GM12878 (cell line): ENCODE measurements at regions not wholly inside any gene's neighbourhood (a gene's known extent, or its start where the extent isn't known, plus 50 kb on each side); places are given as distances from the start of the nearest gene placed in this dataset.

Experiments
- ATAC-seq: fragments of 200-7000 bp; cut with Tn5 transposase; 3 replicates; pipeline ENCODE4 v1.9.1; 2020; ENCODE audit warnings: mild to moderate bottlenecking, moderate library complexity
- BruUV-seq: library from RNA; stranded (reverse); fragments of 400-500 nt; replicated peaks from 2 replicates; lab custom pipeline; 2021; lab: Mats Ljungman, UMichigan
- CTCF ChIA-PET: fragments of 300-600 bp; sonication (Branson Sonifier 250); formaldehyde crosslinking; extraction: SDS; loops from one replicate; lab custom pipeline; 2021; ENCODE audit warnings: inconsistent platforms; lab: Yijun Ruan, JAX
- POLR2A ChIA-PET: fragments of 350-600 bp; formaldehyde crosslinking; extraction: SDS; loops from one replicate; lab custom pipeline; 2021; ENCODE audit warnings: inconsistent platforms; lab: Charles Lee
- RAD21 ChIA-PET: fragments of 300-600 bp; sonication (Branson Sonifier 250); formaldehyde crosslinking; loops from one replicate; lab custom pipeline; 2023; ENCODE audit warnings: antibody characterized with exemption; ENCODE audit not compliant: unreplicated experiment; lab: Charles Lee
- SMC1A ChIA-PET: fragments of 300-600 bp; sonication (Branson Sonifier 250); formaldehyde crosslinking; loops from one replicate; lab custom pipeline; 2023; ENCODE audit not compliant: unreplicated experiment, uncharacterized antibody; lab: Charles Lee
- DNase-seq: peaks from one replicate; pipeline ENCODE4 v3.0.0-alpha.2; 2011; ENCODE audit warnings: low read depth, low spot score
- FAIRE-seq: peaks from 3 replicates; lab custom pipeline; 2011; peaks lifted over from hg19 to GRCh38; lab: Jason Lieb, UNC
- H2AFZ ChIP-seq: 2 replicates; pipeline ENCODE4 v1.6.0; 2011; ENCODE audit warnings: low read depth, low read length, control low read depth; ENCODE audit not compliant: control insufficient read depth
- H3K27ac ChIP-seq: 2 replicates; pipeline ENCODE4 v1.5.1; 2011; ENCODE audit warnings: control low read depth; ENCODE audit not compliant: control insufficient read depth, insufficient read depth
- H3K27me3 ChIP-seq, 2 experiments: replicated peaks in 1 of 2; 2 replicates each; pipeline versions ENCODE4 v1.6.0 to v1.6.1; 2011; ENCODE audit warnings: low read length in 1 of 2; ENCODE audit not compliant: control insufficient read depth in 2 of 2, insufficient read depth in 2 of 2
- H3K36me3 ChIP-seq, 2 experiments: 2 replicates each; pipeline ENCODE4 v1.5.1; 2011; ENCODE audit warnings: low read length in 1 of 2; ENCODE audit not compliant: control insufficient read depth in 2 of 2, insufficient read depth in 2 of 2
- H3K4me1 ChIP-seq: 2 replicates; pipeline ENCODE4 v1.6.1; 2011; ENCODE audit warnings: mild to moderate bottlenecking, low read length, moderate library complexity, mixed read lengths; ENCODE audit not compliant: control insufficient read depth, insufficient read depth
- H3K4me2 ChIP-seq: 2 replicates; pipeline ENCODE4 v1.6.0; 2011; ENCODE audit warnings: control low read depth; ENCODE audit not compliant: control insufficient read depth, insufficient read depth
- H3K4me3 ChIP-seq: fragments of 200-600 bp; sonication (generic); 2 replicates; pipeline ENCODE4 v1.5.1; 2016
- H3K79me2 ChIP-seq: 2 replicates; pipeline ENCODE4 v1.6.0; 2011; ENCODE audit warnings: low read length; ENCODE audit not compliant: control insufficient read depth, insufficient read depth
- H3K9ac ChIP-seq: 2 replicates; pipeline ENCODE4 v1.8.0; 2011; ENCODE audit warnings: low read length, control low read depth, mixed read lengths; ENCODE audit not compliant: control insufficient read depth, insufficient read depth
- H3K9me3 ChIP-seq: replicated peaks from 3 replicates; pipeline ENCODE4 v1.5.1; 2011; ENCODE audit warnings: mild to moderate bottlenecking, low read length; ENCODE audit not compliant: control insufficient read depth, insufficient read depth
- H4K20me1 ChIP-seq: 2 replicates; pipeline ENCODE4 v1.6.0; 2011; ENCODE audit not compliant: control insufficient read depth, insufficient read depth
- ATF3 ChIP-seq: IDR thresholded peaks from 2 replicates; pipeline ENCODE4 v1.6.1; 2011; ENCODE audit warnings: low read depth, mild to moderate bottlenecking, low read length, moderate library complexity, borderline replicate concordance; ENCODE audit errors: extremely low read depth
- E2F4 ChIP-seq: IDR thresholded peaks from 2 replicates; pipeline ENCODE4 v1.6.1; 2012; ENCODE audit warnings: low read depth, low read length, improper control_type of control experiment
- MEF2A ChIP-seq: IDR thresholded peaks from 2 replicates; pipeline ENCODE4 v1.6.1; 2011; ENCODE audit warnings: low read depth, mild to moderate bottlenecking, low read length, moderate library complexity; ENCODE audit not compliant: insufficient read depth
- MTA2 ChIP-seq: fragments of 450-650 bp; IDR thresholded peaks from 2 replicates; pipeline ENCODE4 v1.6.1; 2016; ENCODE audit warnings: low read depth, mild to moderate bottlenecking, moderate library complexity
- MYB ChIP-seq: fragments of 150-350 bp; IDR thresholded peaks from 2 replicates; pipeline ENCODE4 v1.6.1; 2014; ENCODE audit warnings: mild to moderate bottlenecking, low read depth, low read length, borderline replicate concordance
- PKNOX1 ChIP-seq: fragments of 450-650 bp; IDR thresholded peaks from 2 replicates; pipeline ENCODE4 v1.6.1; 2016; ENCODE audit warnings: mild to moderate bottlenecking
- RFX5 ChIP-seq: IDR thresholded peaks from 2 replicates; pipeline ENCODE4 v1.6.1; 2011; ENCODE audit warnings: low read depth, low read length, improper control_type of control experiment
- SP1 ChIP-seq: IDR thresholded peaks from one replicate; pipeline ENCODE4 v1.6.1; 2011; ENCODE audit warnings: low read depth, low read length
- ZBTB11 ChIP-seq: fragments of 450-650 bp; formaldehyde crosslinking; IDR thresholded peaks from 2 replicates; pipeline ENCODE4 v1.5.0; 2022; ENCODE audit warnings: mild to moderate bottlenecking, missing genetic modification characterization
- ZBTB40 ChIP-seq: fragments of 450-650 bp; IDR thresholded peaks from 2 replicates; pipeline ENCODE4 v1.6.1; 2016; ENCODE audit warnings: mild to moderate bottlenecking, moderate library complexity, borderline replicate concordance
- whole genome bisulfite sequencing: methylation state at CpG from one replicate; pipeline ENCODE4 v1.1.6; 2016; ENCODE audit warnings: low lambda C conversion rate; ENCODE audit not compliant: insufficient replicate concordance, insufficient coverage; ENCODE audit errors: missing lambda C conversion rate; 5-methylcytosine and 5-hydroxymethylcytosine counted together
- in situ Hi-C: fragments of 300-500 bp; cut with MboI; formaldehyde crosslinking; loops from 9 replicates; pipeline ENCODE4 v1.14.3; 2018; ENCODE audit warnings: mixed read lengths
- intact Hi-C: fragments of 100-400 bp; cut with micrococcal nuclease; formaldehyde crosslinking; loops from one replicate; pipeline ENCODE4 v1.14.2; 2022; ENCODE audit not compliant: unreplicated experiment

GRCh38 chr5:71810471-71811195 is 91.6 kb downstream of the CARTPT start:
- intact Hi-C loops = no loop called here
- in situ Hi-C loops = no loop called here
- 86% methylated on average over 9 of the region's 9 CpGs for WGBS
- Histone ChIP-seq H3K4me1 (no peaks in the 10 kb centered on the region), H2AFZ (no peak overlapping the region), H3K4me2 (no peak overlapping the region), H4K20me1 (no peaks in the 10 kb centered on the region), H3K4me3 (no peak overlapping the region), H3K9ac (no peak overlapping the region), H3K36me3 (no peaks in the 10 kb centered on the region), H3K27ac (no peak overlapping the region), H3K79me2 (no peaks in the 10 kb centered on the region), H3K9me3 (no peaks in the 10 kb centered on the region), H3K27me3 (no peaks in the 10 kb centered on the region; a peak in 1 of 4 replicates)
- ChIA-PET RAD21 (no interaction called here), SMC1A (no interaction called here), CTCF (interaction anchor here (0.6 kb wide), 1 partner anchor 713 kb away, joined by 3 read pairs; no protein-coding TSS in a partner anchor), POLR2A (no interaction called here)
- no peak for DNase-seq
- no peak for TF ChIP-seq E2F4
- TF ChIP-seq MYB = no peak
- TF ChIP-seq ZBTB40 = no peak
- no peak for TF ChIP-seq MEF2A
- TF ChIP-seq MTA2 = no peak
- no peak for TF ChIP-seq RFX5
- no peak for TF ChIP-seq SP1
- TF ChIP-seq ATF3 = no peak
- TF ChIP-seq ZBTB11 (CRISPR knock-in tag) = no peak
- no peak for TF ChIP-seq PKNOX1
- ATAC-seq = no peak
- no TSS peak for BruUV-seq
- no peak for FAIRE-seq
